HG03196 (cell line): ENCODE measurements at regions not wholly inside any gene's neighbourhood (a gene's known extent, or its start where the extent isn't known, plus 50 kb on each side); places are given as distances from the start of the nearest gene placed in this dataset.
A peak's percentile ranks its signal among the peaks of the same experiment; 100 is the strongest.
"Not testable (repeated sequence)": the region's sequence is repeated elsewhere in the genome, so short reads cannot be mapped to it uniquely, and the experiment has no call there.

Experiments used
- ATAC-seq: cut with Tn5 transposase; IDR thresholded peaks from one replicate; pipeline ENCODE4 v1.9.1; 2021; ENCODE audit not compliant: unreplicated experiment

- not testable (repeated sequence) for ATAC-seq
Measured at GRCh38 chr1:147103416-147104155, 68.7 kb downstream of the PRKAB2 start.

- ATAC-seq, result no peak
Measured at GRCh38 chr1:147099192-147099591, 73.1 kb downstream of the PRKAB2 start.

- ATAC-seq, result not testable (repeated sequence)
Measured at GRCh38 chr1:147098338-147098973, 73.8 kb downstream of the PRKAB2 start.

GRCh38 chr1:147095691-147096090 lies 76.6 kb downstream of the PRKAB2 start:
- no peak for ATAC-seq

- ATAC-seq, result no peak
Measured at GRCh38 chr1:147091801-147092200, 80.5 kb downstream of the PRKAB2 start.

- ATAC-seq, result no peak
Measured at GRCh38 chr1:147089457-147089856, 82.8 kb downstream of the PRKAB2 start.

- no peak for ATAC-seq
Measured at GRCh38 chr1:147086129-147086528, 86.1 kb downstream of the PRKAB2 start.

- peak; percentile 63 for ATAC-seq
Measured at GRCh38 chr1:147084273-147085096, 87.8 kb downstream of the PRKAB2 start.

- no peak for ATAC-seq
Measured at GRCh38 chr1:147083919-147084272, 88.4 kb downstream of the PRKAB2 start.

GRCh38 chr1:147080671-147081394 lies 91.4 kb downstream of the PRKAB2 start:
- ATAC-seq, result no peak

GRCh38 chr1:147080006-147080661 lies 92.1 kb downstream of the PRKAB2 start:
- ATAC-seq, result no peak

GRCh38 chr1:147079400-147080005 lies 92.8 kb downstream of the PRKAB2 start:
- no peak for ATAC-seq

- ATAC-seq, result no peak
Measured at GRCh38 chr1:147078606-147079399, 93.5 kb downstream of the PRKAB2 start.

- ATAC-seq, result no peak
Measured at GRCh38 chr1:147077936-147078605, 94.2 kb downstream of the PRKAB2 start.

- ATAC-seq, result no peak
Measured at GRCh38 chr1:147077523-147077922, 94.7 kb downstream of the PRKAB2 start.

GRCh38 chr1:147077081-147077480 lies 95.2 kb downstream of the PRKAB2 start:
- ATAC-seq, result no peak

- no peak for ATAC-seq
Measured at GRCh38 chr1:147076442-147076841, 95.8 kb downstream of the PRKAB2 start.

- no peak for ATAC-seq
Measured at GRCh38 chr1:147072482-147073432, 99.5 kb downstream of the PRKAB2 start.
